Mesenchymal stem cell (in vitro differentiated cells and primary cell): ENCODE measurements at regions not wholly inside any gene's neighbourhood (a gene's known extent, or its start where the extent isn't known, plus 50 kb on each side); places are given as distances from the start of the nearest gene placed in this dataset.

Experiments used
- DNase-seq: peaks from one replicate; pipeline ENCODE4 v3.0.0-alpha.2; 2013
- H2AFZ ChIP-seq: one replicate; pipeline ENCODE4 v1.6.1; 2013; ENCODE audit warnings: low read depth, mild to moderate bottlenecking, control low read depth, inconsistent platforms, low read length, moderate library complexity
- H2AK5ac ChIP-seq: 2 replicates; pipeline ENCODE4 v1.6.1; 2013; ENCODE audit warnings: low read length, moderate library complexity, mild to moderate bottlenecking, inconsistent platforms; ENCODE audit not compliant: severe bottlenecking
- H2BK120ac ChIP-seq: one replicate; pipeline ENCODE4 v1.6.1; 2013; ENCODE audit warnings: low read depth, mild to moderate bottlenecking, inconsistent platforms, low read length, moderate library complexity
- H2BK12ac ChIP-seq, 2 experiments: one replicate each; pipeline ENCODE4 v1.6.1; 2013; ENCODE audit warnings: inconsistent platforms in 2 of 2, low read length in 2 of 2, mild to moderate bottlenecking in 2 of 2, moderate library complexity in 2 of 2, control low read depth in 1 of 2
- H2BK15ac ChIP-seq: one replicate; pipeline ENCODE4 v1.6.1; 2013; ENCODE audit warnings: mild to moderate bottlenecking, low read depth, inconsistent platforms; ENCODE audit not compliant: poor library complexity, severe bottlenecking
- H2BK5ac ChIP-seq: 2 replicates; pipeline ENCODE4 v1.6.1; 2013; ENCODE audit warnings: low read depth, mild to moderate bottlenecking, low read length, control low read depth, inconsistent platforms; ENCODE audit not compliant: poor library complexity, severe bottlenecking
- H3K14ac ChIP-seq, 2 experiments: one replicate each; pipeline ENCODE4 v1.6.1; 2013; ENCODE audit warnings: inconsistent platforms in 2 of 2, low read length in 2 of 2, control low read depth in 1 of 2, mild to moderate bottlenecking in 1 of 2, moderate library complexity in 1 of 2
- H3K18ac ChIP-seq, 2 experiments: one replicate each; pipeline ENCODE4 v1.6.1; 2013; ENCODE audit warnings: inconsistent platforms in 2 of 2, low read length in 2 of 2, control low read depth in 1 of 2, low read depth in 1 of 2, mild to moderate bottlenecking in 1 of 2
- H3K23ac ChIP-seq, 2 experiments: one replicate each; pipeline ENCODE4 v1.6.1; 2013; ENCODE audit warnings: inconsistent platforms in 2 of 2, low read length in 2 of 2, mild to moderate bottlenecking in 2 of 2, moderate library complexity in 2 of 2, control low read depth in 1 of 2
- H3K27ac ChIP-seq: 2 replicates; pipeline ENCODE4 v1.5.1; 2013; ENCODE audit warnings: mild to moderate bottlenecking, moderate library complexity, low read length, control low read depth, inconsistent platforms; ENCODE audit not compliant: poor library complexity, severe bottlenecking
- H3K27me3 ChIP-seq, 2 experiments: 2 replicates each; pipeline versions ENCODE4 v1.6.1 to v1.7.0; 2013; ENCODE audit warnings: low read length in 2 of 2, mild to moderate bottlenecking in 2 of 2, moderate library complexity in 2 of 2, control low read depth in 1 of 2, inconsistent platforms in 1 of 2; ENCODE audit not compliant: control insufficient read depth in 1 of 2, insufficient read depth in 1 of 2
- H3K36me3 ChIP-seq, 2 experiments: 2 replicates each; pipeline versions ENCODE4 v1.6.1 to v1.7.0; 2013; ENCODE audit warnings: low read length in 2 of 2, control low read depth in 1 of 2, inconsistent platforms in 1 of 2, low read depth in 1 of 2, mild to moderate bottlenecking in 1 of 2; ENCODE audit not compliant: insufficient read depth in 2 of 2, control insufficient read depth in 1 of 2
- H3K4ac ChIP-seq, 2 experiments: one replicate each; pipeline ENCODE4 v1.6.1; 2013; ENCODE audit warnings: inconsistent platforms in 2 of 2, low read length in 2 of 2, mild to moderate bottlenecking in 2 of 2, moderate library complexity in 2 of 2, control low read depth in 1 of 2, low read depth in 1 of 2
- H3K4me1 ChIP-seq: 2 replicates; pipeline ENCODE4 v1.6.1; 2013; ENCODE audit warnings: low read depth, low read length, control low read depth; ENCODE audit not compliant: control insufficient read depth, insufficient read depth
- H3K4me2 ChIP-seq: 2 replicates; pipeline ENCODE4 v1.6.1; 2013; ENCODE audit warnings: low read length, mild to moderate bottlenecking, inconsistent platforms; ENCODE audit not compliant: poor library complexity, severe bottlenecking
- H3K4me3 ChIP-seq, 2 experiments: 2 replicates each; pipeline versions ENCODE4 v1.5.1 to v1.7.0; 2013; ENCODE audit warnings: low read length in 2 of 2, mild to moderate bottlenecking in 2 of 2, control low read depth in 1 of 2, low read depth in 1 of 2; ENCODE audit not compliant: insufficient read depth in 1 of 2
- H3K79me1 ChIP-seq: replicated peaks from 2 replicates; pipeline ENCODE4 v1.6.1; 2013; ENCODE audit warnings: mild to moderate bottlenecking, control low read depth, low read length, inconsistent platforms; ENCODE audit not compliant: poor library complexity, severe bottlenecking
- H3K9ac ChIP-seq: 2 replicates; pipeline ENCODE4 v1.7.0; 2013; ENCODE audit warnings: mild to moderate bottlenecking, low read length, moderate library complexity
- H3K9me3 ChIP-seq: 2 replicates; pipeline ENCODE4 v1.7.0; 2013; ENCODE audit warnings: mild to moderate bottlenecking, low read length; ENCODE audit not compliant: control insufficient read depth
- H4K8ac ChIP-seq: one replicate; pipeline ENCODE4 v1.6.1; 2013; ENCODE audit warnings: inconsistent platforms, mild to moderate bottlenecking, low read length, moderate library complexity
- H4K91ac ChIP-seq: one replicate; pipeline ENCODE4 v1.6.1; 2013; ENCODE audit warnings: mild to moderate bottlenecking, low read length, inconsistent platforms
- WGBS: methylation state at CpG from one replicate; pipeline ENCODE4 v1.1.7; 2013; ENCODE audit warnings: mixed read lengths; 5-methylcytosine and 5-hydroxymethylcytosine counted together

GRCh38 chr9:86639287-86639686, 285.1 kb upstream of the TUT7 start:
- H3K27me3 ChIP-seq: no peaks in the 10 kb centered on the region
- H3K27ac ChIP-seq: no peak overlapping the region
- H3K18ac ChIP-seq: no peak overlapping the region
- H3K4me1 ChIP-seq: peaks cover 3% of the 10 kb centered on the region
- H3K14ac ChIP-seq: no peak overlapping the region
- H3K4ac ChIP-seq: no peak overlapping the region
- H2BK120ac ChIP-seq: no peak overlapping the region
- WGBS: 98% methylated on average over 2 of the region's 2 CpGs
- no peak overlapping the region for H2BK5ac ChIP-seq
- no peak overlapping the region for H2BK15ac ChIP-seq
- no peak overlapping the region for H3K4me2 ChIP-seq
- H3K23ac ChIP-seq: no peak overlapping the region
- DNase-seq: no peak
- H2AK5ac ChIP-seq: no peak overlapping the region
- H3K4me3 ChIP-seq: no peak overlapping the region
- H3K9me3 ChIP-seq: peaks cover 8% of the 10 kb centered on the region
- no peaks in the 10 kb centered on the region for H3K79me1 ChIP-seq
- no peak overlapping the region for H4K8ac ChIP-seq
- no peak overlapping the region for H4K91ac ChIP-seq
- no peak overlapping the region for H2BK12ac ChIP-seq
- H3K9ac ChIP-seq: no peak overlapping the region
- no peaks in the 10 kb centered on the region for H3K36me3 ChIP-seq
- no peak overlapping the region for H2AFZ ChIP-seq

- Histone ChIP-seq H3K9me3 (peaks cover 8% of the 10 kb centered on the region), H3K4me2 (no peak overlapping the region), H2AFZ (no peak overlapping the region), H3K27me3 (no peaks in the 10 kb centered on the region), H3K4me1 (peaks cover 3% of the 10 kb centered on the region), H2BK5ac (no peak overlapping the region), H2BK15ac (no peak overlapping the region), H3K36me3 (no peaks in the 10 kb centered on the region), H3K14ac (no peak overlapping the region), H3K4ac (no peak overlapping the region), H2BK120ac (no peak overlapping the region), H4K8ac (no peak overlapping the region), H3K18ac (no peak overlapping the region), H3K23ac (no peak overlapping the region), H2BK12ac (no peak overlapping the region), H4K91ac (no peak overlapping the region), H3K4me3 (no peak overlapping the region), H3K79me1 (no peaks in the 10 kb centered on the region), H2AK5ac (no peak overlapping the region), H3K9ac (no peak overlapping the region), H3K27ac (no peak overlapping the region)
- WGBS: 56% methylated on average over 1 of the region's 1 CpG
- DNase-seq: no peak
Measured at GRCh38 chr9:86638109-86638508, 283.9 kb upstream of the TUT7 start.

GRCh38 chr9:86637515-86637914, 283.3 kb upstream of the TUT7 start:
- H2BK12ac ChIP-seq: no peak overlapping the region
- H3K79me1 ChIP-seq: no peaks in the 10 kb centered on the region
- peaks cover 8% of the 10 kb centered on the region for H3K9me3 ChIP-seq
- H3K4me2 ChIP-seq: peak overlapping the region; percentile 22
- H4K8ac ChIP-seq: no peak overlapping the region
- H3K4ac ChIP-seq: no peak overlapping the region
- no peak overlapping the region for H2BK5ac ChIP-seq
- no peak overlapping the region for H3K9ac ChIP-seq
- H2AK5ac ChIP-seq: no peak overlapping the region
- no peak overlapping the region for H3K18ac ChIP-seq
- H3K27ac ChIP-seq: no peak overlapping the region
- DNase-seq: no peak
- no peak overlapping the region for H3K4me3 ChIP-seq
- no peak overlapping the region for H2BK15ac ChIP-seq
- H4K91ac ChIP-seq: no peak overlapping the region
- H3K23ac ChIP-seq: no peak overlapping the region
- H2BK120ac ChIP-seq: no peak overlapping the region
- no peak overlapping the region for H2AFZ ChIP-seq
- no peaks in the 10 kb centered on the region for H3K36me3 ChIP-seq
- WGBS: 44% methylated on average over 11 of the region's 11 CpGs
- peaks cover 3% of the 10 kb centered on the region for H3K4me1 ChIP-seq
- H3K27me3 ChIP-seq: no peaks in the 10 kb centered on the region
- no peak overlapping the region for H3K14ac ChIP-seq

- H3K9me3 ChIP-seq: peaks cover 8% of the 10 kb centered on the region
- H2BK120ac ChIP-seq: no peak overlapping the region
- H3K23ac ChIP-seq: no peak overlapping the region
- WGBS: 21% methylated on average over 4 of the region's 4 CpGs
- H2BK12ac ChIP-seq: no peak overlapping the region
- no peak overlapping the region for H2BK5ac ChIP-seq
- peaks cover 3% of the 10 kb centered on the region for H3K4me1 ChIP-seq
- H3K4ac ChIP-seq: no peak overlapping the region
- no peak overlapping the region for H2BK15ac ChIP-seq
- no peak overlapping the region for H4K91ac ChIP-seq
- no peak overlapping the region for H3K9ac ChIP-seq
- H3K27ac ChIP-seq: no peak overlapping the region
- H3K14ac ChIP-seq: no peak overlapping the region
- H3K4me3 ChIP-seq: no peak overlapping the region
- no peak overlapping the region for H3K4me2 ChIP-seq
- no peak overlapping the region for H3K18ac ChIP-seq
- H4K8ac ChIP-seq: no peak overlapping the region
- H3K79me1 ChIP-seq: no peaks in the 10 kb centered on the region
- no peaks in the 10 kb centered on the region for H3K36me3 ChIP-seq
- no peak overlapping the region for H2AK5ac ChIP-seq
- no peak for DNase-seq
- H2AFZ ChIP-seq: no peak overlapping the region
- H3K27me3 ChIP-seq: no peaks in the 10 kb centered on the region
Measured at GRCh38 chr9:86636519-86636918, 282.3 kb upstream of the TUT7 start.
